OCI-LY1 (cell line): ENCODE measurements at regions not wholly inside any gene's neighbourhood (a gene's known extent, or its start where the extent isn't known, plus 50 kb on each side); places are given as distances from the start of the nearest gene placed in this dataset.

Source experiments
- CTCF ChIP-seq: fragments of 200-600 bp; sonication (generic), shearing (Covaris generic); IDR thresholded peaks from 2 replicates; pipeline ENCODE4 v1.5.1; 2017; ENCODE audit warnings: mild to moderate bottlenecking, antibody characterized with exemption, low read length, moderate library complexity, mixed read lengths
- EZH2 ChIP-seq: fragments of 200-600 bp; sonication (generic), shearing (Covaris generic); IDR thresholded peaks from 2 replicates; pipeline ENCODE4 v1.8.0; 2017; ENCODE audit warnings: borderline replicate concordance, mixed run types, mild to moderate bottlenecking, antibody characterized with exemption, low read length, moderate library complexity, mixed read lengths

- TF ChIP-seq CTCF = no peak
- TF ChIP-seq EZH2 = no peak
These were observed 52.6 kb upstream of the ATP10B start for GRCh38 chr5:160904591-160904990.
